GF-D8 (cell line): ENCODE measurements at regions not wholly inside any gene's neighbourhood (a gene's known extent, or its start where the extent isn't known, plus 50 kb on each side); places are given as distances from the start of the nearest gene placed in this dataset.
"Not testable (repeated sequence)": the region's sequence is repeated elsewhere in the genome, so short reads cannot be mapped to it uniquely, and the experiment has no call there.

Experiments used
- DNase-seq: peaks from one replicate; lab custom pipeline; 2025; lab: John Stamatoyannopoulos, UW

- DNase-seq, result no peak
These were observed 339.5 kb upstream of the ZNF608 start for GRCh38 chr5:125085797-125086505.

GRCh38 chr5:125088522-125089105, 342.2 kb upstream of the ZNF608 start:
- no peak for DNase-seq

- DNase-seq, result not testable (repeated sequence)
These were observed 345.7 kb upstream of the ZNF608 start for GRCh38 chr5:125092138-125092537.

- no peak for DNase-seq
These were observed 347.3 kb upstream of the ZNF608 start for GRCh38 chr5:125093776-125094175.

GRCh38 chr5:125100342-125100741, 353.9 kb upstream of the ZNF608 start:
- no peak for DNase-seq

GRCh38 chr5:125100951-125101350, 354.5 kb upstream of the ZNF608 start:
- DNase-seq, result no peak

GRCh38 chr5:125103459-125103858, 357.0 kb upstream of the ZNF608 start:
- DNase-seq, result no peak

GRCh38 chr5:125106271-125106670, 359.8 kb upstream of the ZNF608 start:
- DNase-seq, result no peak

GRCh38 chr5:125106881-125107280, 360.4 kb upstream of the ZNF608 start:
- DNase-seq, result no peak

GRCh38 chr5:125109293-125109692, 362.9 kb upstream of the ZNF608 start:
- DNase-seq, result no peak

GRCh38 chr5:125109816-125110215, 363.4 kb upstream of the ZNF608 start:
- no peak for DNase-seq

- DNase-seq, result no peak
These were observed 365.8 kb upstream of the ZNF608 start for GRCh38 chr5:125112196-125112595.

GRCh38 chr5:125113328-125113727, 366.9 kb upstream of the ZNF608 start:
- no peak for DNase-seq

GRCh38 chr5:125115195-125115525, 368.7 kb upstream of the ZNF608 start:
- no peak for DNase-seq

GRCh38 chr5:125117566-125117965, 371.1 kb upstream of the ZNF608 start:
- DNase-seq, result no peak

GRCh38 chr5:125120012-125120411, 373.6 kb upstream of the ZNF608 start:
- no peak for DNase-seq

GRCh38 chr5:125125031-125125823, 378.8 kb upstream of the ZNF608 start:
- no peak for DNase-seq

- DNase-seq, result no peak
These were observed 379.6 kb upstream of the ZNF608 start for GRCh38 chr5:125126050-125126449.

- no peak for DNase-seq
These were observed 382.8 kb upstream of the ZNF608 start for GRCh38 chr5:125129151-125129806.

- DNase-seq, result no peak
These were observed 384.2 kb upstream of the ZNF608 start for GRCh38 chr5:125130591-125130990.

- no peak for DNase-seq
These were observed 388.0 kb upstream of the ZNF608 start for GRCh38 chr5:125134216-125135081.

GRCh38 chr5:125137535-125137934, 391.1 kb upstream of the ZNF608 start:
- DNase-seq, result no peak
